ENCODE measurements at regions not wholly inside any gene's neighbourhood (a gene's known extent, or its start where the extent isn't known, plus 50 kb on each side); places are given as distances from the start of the nearest gene placed in this dataset.

DNA sequence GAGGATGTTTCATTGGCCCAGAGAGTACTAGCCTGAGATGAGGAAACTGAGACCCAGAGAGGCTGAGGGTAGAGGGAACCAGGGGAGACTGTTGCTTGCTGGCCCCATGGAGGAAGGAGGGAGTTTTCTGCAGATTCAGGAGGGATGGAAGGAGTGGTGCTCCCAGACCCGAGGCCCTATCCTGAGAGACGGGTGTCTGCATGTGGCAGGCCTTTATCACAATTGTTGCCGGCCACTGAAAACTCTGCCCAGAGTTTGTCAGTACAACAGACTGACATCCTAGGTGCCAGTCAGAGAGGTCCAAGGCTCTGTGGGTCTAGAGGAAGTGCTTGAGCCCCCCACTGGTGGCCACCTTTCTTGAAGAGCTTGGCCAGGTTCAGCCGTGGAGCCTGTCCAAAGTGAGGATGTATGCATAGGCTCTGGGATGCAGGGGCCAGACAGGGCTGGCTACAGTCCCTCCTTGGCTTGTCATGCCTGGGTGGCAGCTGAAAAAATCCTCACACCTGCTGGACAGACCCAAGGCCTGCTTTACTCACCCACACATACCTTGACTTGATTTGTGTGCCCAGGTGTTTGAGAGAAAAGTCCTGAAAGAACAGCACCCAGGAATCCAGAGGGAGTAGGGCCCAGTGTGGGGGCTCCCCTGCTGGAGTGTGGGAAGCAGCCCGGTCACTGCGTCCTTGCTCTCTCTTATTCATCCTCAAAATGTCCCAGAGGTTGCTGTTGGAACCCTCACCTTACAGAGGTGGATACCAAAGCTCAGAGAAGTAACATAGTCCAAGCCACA is 65.2 kb downstream of the CLRN3 start:
- Histone ChIP-seq H3K9me3 (peaks cover 4% of the 10 kb centered on the region), H3K4me1 (ENCODE audit: low read depth) (no peaks in the 10 kb centered on the region), H3K4me3 (no peak overlapping the region), H3K36me3 (ENCODE audit: low read depth) (no peaks in the 10 kb centered on the region)
- ATAC-seq (no peak), DNase-seq (no peak)
- intact Hi-C loops (cut with DNase I, micrococcal nuclease), result no loop called here
- TF ChIP-seq, protein P1, sequence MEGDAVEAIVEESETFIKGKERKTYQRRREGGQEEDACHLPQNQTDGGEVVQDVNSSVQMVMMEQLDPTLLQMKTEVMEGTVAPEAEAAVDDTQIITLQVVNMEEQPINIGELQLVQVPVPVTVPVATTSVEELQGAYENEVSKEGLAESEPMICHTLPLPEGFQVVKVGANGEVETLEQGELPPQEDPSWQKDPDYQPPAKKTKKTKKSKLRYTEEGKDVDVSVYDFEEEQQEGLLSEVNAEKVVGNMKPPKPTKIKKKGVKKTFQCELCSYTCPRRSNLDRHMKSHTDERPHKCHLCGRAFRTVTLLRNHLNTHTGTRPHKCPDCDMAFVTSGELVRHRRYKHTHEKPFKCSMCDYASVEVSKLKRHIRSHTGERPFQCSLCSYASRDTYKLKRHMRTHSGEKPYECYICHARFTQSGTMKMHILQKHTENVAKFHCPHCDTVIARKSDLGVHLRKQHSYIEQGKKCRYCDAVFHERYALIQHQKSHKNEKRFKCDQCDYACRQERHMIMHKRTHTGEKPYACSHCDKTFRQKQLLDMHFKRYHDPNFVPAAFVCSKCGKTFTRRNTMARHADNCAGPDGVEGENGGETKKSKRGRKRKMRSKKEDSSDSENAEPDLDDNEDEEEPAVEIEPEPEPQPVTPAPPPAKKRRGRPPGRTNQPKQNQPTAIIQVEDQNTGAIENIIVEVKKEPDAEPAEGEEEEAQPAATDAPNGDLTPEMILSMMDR (IDR thresholded peaks at IDR 0.05), result no peak
